ENCODE measurements at regions not wholly inside any gene's neighbourhood (a gene's known extent, or its start where the extent isn't known, plus 50 kb on each side); places are given as distances from the start of the nearest gene placed in this dataset.

GRCh38 chr6:165814679-165815078 lies 151.6 kb upstream of the PDE10A start:
- H3K27ac ChIP-seq (ENCODE audit: low read depth in 1 of 2, low read length in 2 of 2), result no peak overlapping the region
- 92% methylated on average over 7 of the region's 10 CpGs for WGBS (ENCODE audit: insufficient coverage)
- Mint-ChIP-seq H3K4me1 (no peaks in the 10 kb centered on the region), H3K9me3 (peaks cover 2 to 15% (median 8%) of the 10 kb centered on the region in 7 donors), H3K36me3 (no peaks in the 10 kb centered on the region), H3K4me3 (no peak overlapping the region), H3K27ac (no peak overlapping the region), H3K27me3 (ENCODE audit: low read depth in 3 of 3) (peaks cover 17 to 22% (median 18%) of the 10 kb centered on the region in 3 donors)
- no peak overlapping the region for H3K4me3 ChIP-seq (replicated peaks in 1 of 3; ENCODE audit: low read depth in 2 of 3, low read length in 3 of 3)
- no peaks in the 10 kb centered on the region for H3K79me2 ChIP-seq (ENCODE audit: insufficient read depth, low read length)
- H2AFZ ChIP-seq (ENCODE audit: insufficient read depth, low read depth, low read length, poor library complexity, severe bottlenecking), result no peak overlapping the region
- no peak for DNase-seq
- peaks cover 6 to 15% of the 10 kb centered on the region in 2 donors for H3K27me3 ChIP-seq (ENCODE audit: control insufficient read depth in 2 of 2, insufficient read depth in 2 of 2, low read length in 2 of 2)
- no peaks in the 10 kb centered on the region for H3K4me1 ChIP-seq (ENCODE audit: control insufficient read depth in 1 of 2, insufficient read depth in 2 of 2, low read length in 2 of 2)
- intact Hi-C loops (cut with micrococcal nuclease), result no loop called here
- no peaks in the 10 kb centered on the region for H3K36me3 ChIP-seq (replicated peaks in 1 of 2; ENCODE audit: control insufficient read depth in 1 of 2, insufficient read depth in 2 of 2, low read length in 2 of 2)
- no peak overlapping the region for H3K9ac ChIP-seq (ENCODE audit: insufficient read depth, low read length, poor library complexity, severe bottlenecking)
- H3K4me2 ChIP-seq (replicated peaks; ENCODE audit: extremely low read depth, low read length, poor library complexity, severe bottlenecking), result no peak overlapping the region
- TF ChIP-seq, protein P1, sequence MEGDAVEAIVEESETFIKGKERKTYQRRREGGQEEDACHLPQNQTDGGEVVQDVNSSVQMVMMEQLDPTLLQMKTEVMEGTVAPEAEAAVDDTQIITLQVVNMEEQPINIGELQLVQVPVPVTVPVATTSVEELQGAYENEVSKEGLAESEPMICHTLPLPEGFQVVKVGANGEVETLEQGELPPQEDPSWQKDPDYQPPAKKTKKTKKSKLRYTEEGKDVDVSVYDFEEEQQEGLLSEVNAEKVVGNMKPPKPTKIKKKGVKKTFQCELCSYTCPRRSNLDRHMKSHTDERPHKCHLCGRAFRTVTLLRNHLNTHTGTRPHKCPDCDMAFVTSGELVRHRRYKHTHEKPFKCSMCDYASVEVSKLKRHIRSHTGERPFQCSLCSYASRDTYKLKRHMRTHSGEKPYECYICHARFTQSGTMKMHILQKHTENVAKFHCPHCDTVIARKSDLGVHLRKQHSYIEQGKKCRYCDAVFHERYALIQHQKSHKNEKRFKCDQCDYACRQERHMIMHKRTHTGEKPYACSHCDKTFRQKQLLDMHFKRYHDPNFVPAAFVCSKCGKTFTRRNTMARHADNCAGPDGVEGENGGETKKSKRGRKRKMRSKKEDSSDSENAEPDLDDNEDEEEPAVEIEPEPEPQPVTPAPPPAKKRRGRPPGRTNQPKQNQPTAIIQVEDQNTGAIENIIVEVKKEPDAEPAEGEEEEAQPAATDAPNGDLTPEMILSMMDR (IDR thresholded peaks at IDR 0.05), result no peak
- H4K20me1 ChIP-seq (ENCODE audit: insufficient read depth, low read length), result no peaks in the 10 kb centered on the region
- H3K9me3 ChIP-seq (replicated peaks in 1 of 2; ENCODE audit: control insufficient read depth in 1 of 2, insufficient read depth in 1 of 2, low read length in 2 of 2), result peaks cover 0 to 8% of the 10 kb centered on the region in 2 donors

- Mint-ChIP-seq H3K4me3 (no peak overlapping the region), H3K27ac (no peak overlapping the region), H3K27me3 (ENCODE audit: low read depth in 3 of 3) (peaks cover 4 to 8% (median 4%) of the 10 kb centered on the region in 3 donors), H3K9me3 (peaks cover 6 to 15% (median 11%) of the 10 kb centered on the region in 7 donors), H3K36me3 (no peaks in the 10 kb centered on the region), H3K4me1 (no peaks in the 10 kb centered on the region)
- DNase-seq, result no peak
- Histone ChIP-seq H3K9ac (ENCODE audit: insufficient read depth, low read length, poor library complexity, severe bottlenecking) (no peak overlapping the region), H3K27me3 (ENCODE audit: control insufficient read depth in 2 of 2, insufficient read depth in 2 of 2, low read length in 2 of 2) (no peaks in the 10 kb centered on the region), H3K4me3 (replicated peaks in 1 of 3; ENCODE audit: low read depth in 2 of 3, low read length in 3 of 3) (no peak overlapping the region), H3K4me1 (ENCODE audit: control insufficient read depth in 1 of 2, insufficient read depth in 2 of 2, low read length in 2 of 2) (no peaks in the 10 kb centered on the region), H3K36me3 (replicated peaks in 1 of 2; ENCODE audit: control insufficient read depth in 1 of 2, insufficient read depth in 2 of 2, low read length in 2 of 2) (no peaks in the 10 kb centered on the region), H3K27ac (ENCODE audit: low read depth in 1 of 2, low read length in 2 of 2) (no peak overlapping the region), H2AFZ (ENCODE audit: insufficient read depth, low read depth, low read length, poor library complexity, severe bottlenecking) (no peak overlapping the region), H3K79me2 (ENCODE audit: insufficient read depth, low read length) (no peaks in the 10 kb centered on the region), H3K4me2 (replicated peaks; ENCODE audit: extremely low read depth, low read length, poor library complexity, severe bottlenecking) (no peak overlapping the region), H3K9me3 (replicated peaks in 1 of 2; ENCODE audit: control insufficient read depth in 1 of 2, insufficient read depth in 1 of 2, low read length in 2 of 2) (peaks cover 0 to 12% of the 10 kb centered on the region in 2 donors), H4K20me1 (ENCODE audit: insufficient read depth, low read length) (no peaks in the 10 kb centered on the region)
- 93% methylated on average over 2 of the region's 7 CpGs for WGBS (ENCODE audit: insufficient coverage)
- intact Hi-C loops (cut with micrococcal nuclease), result no loop called here
- TF ChIP-seq, protein P1 (IDR thresholded peaks at IDR 0.05), result no peak
These were observed 148.5 kb upstream of the PDE10A start for GRCh38 chr6:165811512-165811911.
